Pancreas (tissue), 10 donors: ENCODE measurements at regions not wholly inside any gene's neighbourhood (a gene's known extent, or its start where the extent isn't known, plus 50 kb on each side); places are given as distances from the start of the nearest gene placed in this dataset.

ENCODE experiments used
- ATAC-seq, 4 donors: fragments of 200-7000 bp; cut with Tn5 transposase; one replicate each; pipeline versions ENCODE4 v1.8.0 to v1.9.1; 2020; ENCODE audit warnings: mild to moderate bottlenecking in 4 of 4, moderate library complexity in 4 of 4
- DNase-seq, 6 donors: peaks; one replicate each; pipeline ENCODE4 v3.0.0-alpha.2; 2020
- FAIRE-seq: peaks from 2 replicates; lab custom pipeline; 2012; peaks lifted over from hg19 to GRCh38; lab: Jason Lieb, UNC
- H3K27ac ChIP-seq, 4 donors: fragments of 200-600 bp; sonication (generic); 1 replicate in 3 of 4; 2 replicates in 1 of 4; pipeline versions ENCODE4 v1.5.0 to v1.8.0; 2020
- H3K27me3 ChIP-seq, 4 donors: fragments of 200-600 bp; one replicate each; pipeline ENCODE4 v1.8.0; 2021
- H3K36me3 ChIP-seq, 3 donors: fragments of 200-600 bp; sonication (generic) in 1 of 3; one replicate each; pipeline versions ENCODE4 v1.5.0 to v1.8.0; 2020 to 2021
- H3K4me1 ChIP-seq, 3 donors: fragments of 200-600 bp; one replicate each; pipeline ENCODE4 v1.8.0; 2021
- H3K4me3 ChIP-seq, 4 donors: fragments of 200-600 bp; sonication (generic) in 2 of 4; one replicate each; pipeline versions ENCODE4 v1.5.0 to v1.8.0; 2020 to 2021
- H3K9me3 ChIP-seq, 4 donors: fragments of 200-600 bp; one replicate each; pipeline ENCODE4 v1.8.0; 2021
- CTCF ChIP-seq, 4 donors: fragments of 200-600 bp; sonication (generic) in 3 of 4; IDR thresholded peaks; one replicate each; pipeline versions ENCODE4 v1.5.0 to v1.8.0; 2021; ENCODE audit warnings: antibody characterized with exemption in 4 of 4
- WGBS, 2 donors: extraction: QIAGEN DNeasy Blood & Tissue Kit; methylation state at CpG; one replicate each; pipeline ENCODE4 v1.1.7; 2013; 5-methylcytosine and 5-hydroxymethylcytosine counted together
- intact Hi-C, 3 donors: fragments of 100-400 bp; cut with DNase I; formaldehyde crosslinking; loops; one replicate each; pipeline versions ENCODE4 v1.11.1 to v1.14.2; 2022
- donor health status: healthy with polysubstance abuse.
- donor health status: DM: no; HTN: no; CAD: no; lungs with moderate emphysema.
- donor health status: DM: no; HTN: no; CAD: no.
- donor health status: control.
- donor health status: control.
- donor health status: Bipolar disorder and iron deficiency.
- donor health status: DM: yes; HTN: yes; CAD: no.
- donor health status: DM: no; HTN: no; CAD: no.
- donor health status: DM: no; HTN: no; CAD: no.
- donor health status: DM: yes; HTN: yes; CAD: no.

GRCh38 chr5:109522404-109522803 is 112.6 kb upstream of the PJA2 start:
- H3K4me3 ChIP-seq, result no peak overlapping the region
- no peaks in the 10 kb centered on the region for H3K9me3 ChIP-seq
- no peaks in the 10 kb centered on the region for H3K27me3 ChIP-seq
- no peaks in the 10 kb centered on the region for H3K4me1 ChIP-seq
- TF ChIP-seq CTCF (IDR thresholded peaks at IDR 0.05), result no peak
- DNase-seq (no peak), ATAC-seq (no peak), FAIRE-seq (no peak)
- intact Hi-C loops, result no loop called here
- WGBS, 2 donors, result 86 to 95% methylated on average over 1 of the region's 1 CpG
- no peaks in the 10 kb centered on the region for H3K36me3 ChIP-seq
- no peak overlapping the region for H3K27ac ChIP-seq

GRCh38 chr5:109519416-109519815 is 109.6 kb upstream of the PJA2 start:
- no peaks in the 10 kb centered on the region for H3K9me3 ChIP-seq
- TF ChIP-seq CTCF (IDR thresholded peaks at IDR 0.05), result no peak
- WGBS, 2 donors, result 75 to 83% methylated on average over 3 of the region's 3 CpGs
- H3K36me3 ChIP-seq, result no peaks in the 10 kb centered on the region
- H3K4me3 ChIP-seq, result no peak overlapping the region
- no peaks in the 10 kb centered on the region for H3K4me1 ChIP-seq
- ATAC-seq (no peak), DNase-seq (no peak), FAIRE-seq (no peak)
- H3K27me3 ChIP-seq, result no peaks in the 10 kb centered on the region
- intact Hi-C loops, result no loop called here
- H3K27ac ChIP-seq, result no peak overlapping the region

GRCh38 chr5:109516390-109516789 is 106.6 kb upstream of the PJA2 start:
- Histone ChIP-seq H3K36me3 (no peaks in the 10 kb centered on the region), H3K4me3 (no peak overlapping the region), H3K27me3 (no peaks in the 10 kb centered on the region), H3K4me1 (no peaks in the 10 kb centered on the region), H3K9me3 (no peaks in the 10 kb centered on the region), H3K27ac (no peak overlapping the region)
- intact Hi-C loops, result no loop called here
- no peak for FAIRE-seq
- TF ChIP-seq CTCF (IDR thresholded peaks at IDR 0.05), result no peak
- peak in 1 of 4 donors; percentile 41 for ATAC-seq
- 82 to 93% methylated on average over 2 of the region's 2 CpGs for WGBS, 2 donors
- no peak for DNase-seq

- intact Hi-C loops, result no loop called here
- Histone ChIP-seq H3K9me3 (no peaks in the 10 kb centered on the region), H3K4me1 (no peaks in the 10 kb centered on the region), H3K27ac (no peak overlapping the region), H3K4me3 (no peak overlapping the region), H3K27me3 (no peaks in the 10 kb centered on the region), H3K36me3 (no peaks in the 10 kb centered on the region)
- ATAC-seq, result no peak
- WGBS, 2 donors, result 81 to 87% methylated on average over 8 of the region's 8 CpGs
- no peak for TF ChIP-seq CTCF (IDR thresholded peaks at IDR 0.05)
- FAIRE-seq, result no peak
- no peak for DNase-seq
Measured at GRCh38 chr5:109511980-109512734, 102.4 kb upstream of the PJA2 start.

- no peak for TF ChIP-seq CTCF (IDR thresholded peaks at IDR 0.05)
- Histone ChIP-seq H3K4me3 (no peak overlapping the region), H3K27me3 (no peaks in the 10 kb centered on the region), H3K4me1 (no peaks in the 10 kb centered on the region), H3K9me3 (no peaks in the 10 kb centered on the region), H3K36me3 (no peaks in the 10 kb centered on the region), H3K27ac (no peak overlapping the region)
- no peak for ATAC-seq
- no peak for DNase-seq
- WGBS, 2 donors, result 73 to 85% methylated on average over 1 of the region's 1 CpG
- intact Hi-C loops, result no loop called here
- FAIRE-seq, result no peak
Measured at GRCh38 chr5:109506556-109506955, 96.8 kb upstream of the PJA2 start.
